ENCODE measurements at regions not wholly inside any gene's neighbourhood (a gene's known extent, or its start where the extent isn't known, plus 50 kb on each side); places are given as distances from the start of the nearest gene placed in this dataset.

- intact Hi-C loops (cut with DNase I) = no loop called here
- no peak for DNase-seq
Measured at GRCh38 chr16:85971902-85972638, 73.1 kb downstream of the IRF8 start.

GRCh38 chr16:85974428-85975375 lies 75.7 kb downstream of the IRF8 start:
- intact Hi-C loops (cut with DNase I) = no loop called here

GRCh38 chr16:85975451-85975981 lies 76.6 kb downstream of the IRF8 start:
- intact Hi-C loops (cut with DNase I) = no loop called here
- no peak for DNase-seq

More at GRCh38 chr16:85974428-85975375, 75.7 kb downstream of the IRF8 start:
- DNase-seq = peak in 6 of 42 donors; percentile 19 to 62 (median 36)

- intact Hi-C loops (cut with DNase I) = no loop called here
Measured at GRCh38 chr16:85978291-85978775, 79.4 kb downstream of the IRF8 start.

GRCh38 chr16:85978976-85979375 lies 80.0 kb downstream of the IRF8 start:
- intact Hi-C loops (cut with DNase I) = no loop called here
- DNase-seq = no peak

More at GRCh38 chr16:85978291-85978775, 79.4 kb downstream of the IRF8 start:
- DNase-seq = peak in 19 of 42 donors; percentile 18 to 69 (median 38)

- intact Hi-C loops (cut with DNase I) = no loop called here
- no peak for DNase-seq
Measured at GRCh38 chr16:85979605-85980004, 80.6 kb downstream of the IRF8 start.

- intact Hi-C loops (cut with DNase I) = no loop called here
- DNase-seq = no peak
Measured at GRCh38 chr16:85980686-85981085, 81.7 kb downstream of the IRF8 start.

- DNase-seq = no peak
- intact Hi-C loops (cut with DNase I) = no loop called here
Measured at GRCh38 chr16:85981826-85982562, 83.0 kb downstream of the IRF8 start.

GRCh38 chr16:85982563-85982939 lies 83.6 kb downstream of the IRF8 start:
- intact Hi-C loops (cut with DNase I) = no loop called here
- peak in 24 of 42 donors; percentile 22 to 64 (median 42) for DNase-seq

GRCh38 chr16:85983064-85983463 lies 84.1 kb downstream of the IRF8 start:
- intact Hi-C loops (cut with DNase I) = no loop called here
- DNase-seq = peak in 2 of 42 donors; percentile 12 to 18

GRCh38 chr16:85983606-85984230 lies 84.8 kb downstream of the IRF8 start:
- DNase-seq = peak in 5 of 42 donors; percentile 17 to 48 (median 23)
- intact Hi-C loops (cut with DNase I) = no loop called here

GRCh38 chr16:85984231-85984880 lies 85.4 kb downstream of the IRF8 start:
- peak in 3 of 42 donors; percentile 5 to 22 (median 18) for DNase-seq
- intact Hi-C loops (cut with DNase I) = no loop called here

- DNase-seq = peak in 2 of 42 donors; percentile 20 to 25
- intact Hi-C loops (cut with DNase I) = loop anchor here (5.0 kb wide), 1 partner anchor 163 kb away; no protein-coding TSS in a partner anchor
Measured at GRCh38 chr16:85984947-85985451, 86.0 kb downstream of the IRF8 start.

GRCh38 chr16:85986931-85987749 lies 88.2 kb downstream of the IRF8 start:
- intact Hi-C loops (cut with DNase I) = loop anchor here (5.0 kb wide), 1 partner anchor 165 kb away; no protein-coding TSS in a partner anchor
- peak in 6 of 42 donors; percentile 31 to 59 (median 34) for DNase-seq

GRCh38 chr16:85987750-85988078 lies 88.8 kb downstream of the IRF8 start:
- intact Hi-C loops (cut with DNase I) = loop anchor here (5.0 kb wide), 1 partner anchor 165 kb away; no protein-coding TSS in a partner anchor

GRCh38 chr16:85988306-85988705 lies 89.3 kb downstream of the IRF8 start:
- DNase-seq = no peak
- intact Hi-C loops (cut with DNase I) = loop anchor here (5.0 kb wide), 1 partner anchor 166 kb away; no protein-coding TSS in a partner anchor

More at GRCh38 chr16:85987750-85988078, 88.8 kb downstream of the IRF8 start:
- no peak for DNase-seq

All from head of caudate nucleus (tissue), 42 donors.